AG08395 (cell line): ENCODE measurements at regions not wholly inside any gene's neighbourhood (a gene's known extent, or its start where the extent isn't known, plus 50 kb on each side); places are given as distances from the start of the nearest gene placed in this dataset.

ENCODE experiments used
- DNase-seq: peaks from one replicate; pipeline ENCODE4 v3.0.0; 2012; ENCODE audit warnings: mixed read lengths, low spot score

GRCh38 chr5:97591781-97592180 is 408.7 kb upstream of the RIOK2 start:
- no peak for DNase-seq

DNA sequence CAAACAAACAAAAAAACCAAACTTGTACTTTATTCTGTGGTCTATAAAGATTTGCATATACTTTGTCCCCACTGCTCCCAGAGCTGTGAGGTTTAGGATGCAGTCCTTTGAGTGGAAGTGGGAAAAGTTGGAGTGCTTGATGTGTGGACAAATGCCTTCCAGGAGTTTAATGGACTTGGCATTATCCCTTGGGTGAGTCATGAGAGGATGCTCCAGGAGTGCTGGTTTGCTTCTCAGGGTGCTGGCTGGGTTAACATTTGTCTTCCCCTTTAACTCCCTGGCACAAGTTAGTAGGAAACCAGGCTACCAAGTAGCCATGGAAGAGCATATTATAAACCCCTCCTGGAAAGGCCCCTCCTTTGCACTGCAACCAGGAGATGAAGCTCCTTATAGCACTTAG is 417.4 kb upstream of the RIOK2 start:
- DNase-seq = peak; percentile 22

DNA sequence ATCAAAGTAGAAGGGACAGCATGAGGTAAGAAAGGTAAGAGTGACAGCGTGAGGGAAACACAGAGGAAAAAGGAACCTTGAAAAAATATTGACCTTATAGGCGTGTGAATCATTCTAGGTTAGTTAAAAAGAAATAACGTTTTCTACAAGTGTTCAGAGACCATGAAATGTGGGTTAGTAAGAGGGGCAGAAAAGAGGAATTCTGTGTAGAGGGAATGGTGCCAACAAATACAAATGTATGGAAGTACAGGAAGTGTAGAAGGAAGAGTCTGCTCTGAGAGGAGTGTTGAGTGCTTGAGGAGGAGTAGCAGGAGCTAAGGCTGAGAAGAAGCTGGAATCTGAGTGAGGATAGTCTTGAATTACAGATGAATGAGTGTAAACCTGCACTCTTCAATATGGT is 418.6 kb upstream of the RIOK2 start:
- DNase-seq = no peak

DNA sequence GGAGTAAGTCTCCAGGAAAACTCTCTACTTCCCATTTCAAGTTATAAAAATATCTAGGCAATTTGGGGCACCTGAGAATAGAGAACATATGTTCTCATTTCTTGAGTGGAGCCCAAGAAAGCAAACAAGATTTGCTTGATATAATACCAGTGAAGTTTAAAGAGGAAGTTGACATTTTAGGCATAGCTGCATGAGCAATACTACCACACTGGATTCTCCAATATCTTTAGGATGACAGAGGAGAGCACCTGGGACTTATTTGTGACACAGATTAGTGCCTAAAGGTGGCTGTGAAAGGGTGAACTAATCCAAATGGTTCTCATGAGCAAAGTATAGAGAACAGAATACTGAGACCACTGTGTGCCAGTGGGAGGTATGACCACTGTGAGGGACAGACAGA is 423.5 kb upstream of the RIOK2 start:
- DNase-seq = no peak

DNA sequence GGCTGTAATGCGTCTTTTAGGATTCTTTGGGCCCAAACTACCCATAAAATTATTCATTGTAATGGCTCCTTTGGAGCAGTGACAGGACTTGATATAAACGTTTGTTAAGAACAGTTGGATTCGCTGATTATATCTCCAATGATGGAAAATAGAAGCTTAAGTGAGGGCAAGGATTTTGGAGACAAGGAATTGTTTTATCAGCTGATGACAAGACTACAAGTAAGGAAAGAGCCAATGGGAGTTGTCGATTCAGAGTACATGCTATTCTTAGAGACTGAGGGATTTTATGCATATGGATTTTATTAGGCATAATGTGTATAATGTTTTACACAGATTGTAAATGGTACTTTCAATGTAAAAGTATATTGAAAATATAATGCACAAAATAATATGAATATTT is 425.5 kb upstream of the RIOK2 start:
- DNase-seq = no peak

- no peak for DNase-seq
Measured at GRCh38 chr5:97618721-97619120, 435.7 kb upstream of the RIOK2 start.

DNA sequence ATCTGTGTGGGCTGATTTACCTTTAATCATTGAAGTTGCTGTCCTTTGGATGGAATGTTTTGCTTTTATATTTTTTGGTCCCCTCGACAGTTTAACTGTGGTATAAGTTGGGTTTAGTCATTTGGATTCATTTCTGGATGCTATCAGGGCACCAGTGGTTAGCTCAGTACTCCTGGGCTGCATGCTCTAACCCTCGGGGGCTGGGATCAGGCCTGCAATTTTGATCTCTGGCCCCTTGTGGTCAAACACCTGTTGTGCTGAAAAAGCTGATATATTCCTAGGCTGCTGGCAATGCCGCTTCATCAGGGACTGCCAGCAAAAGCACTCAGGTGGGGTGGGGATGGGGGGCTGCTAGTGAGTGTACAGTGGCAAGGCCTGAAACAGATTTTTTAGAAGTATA is 440.4 kb upstream of the RIOK2 start:
- DNase-seq = no peak

GRCh38 chr5:97624886-97625285 is 441.8 kb upstream of the RIOK2 start:
- no peak for DNase-seq

- no peak for DNase-seq
Measured at GRCh38 chr5:97627272-97627671, 444.2 kb upstream of the RIOK2 start.

- no peak for DNase-seq
Measured at GRCh38 chr5:97628031-97628430, 445.0 kb upstream of the RIOK2 start.

DNA sequence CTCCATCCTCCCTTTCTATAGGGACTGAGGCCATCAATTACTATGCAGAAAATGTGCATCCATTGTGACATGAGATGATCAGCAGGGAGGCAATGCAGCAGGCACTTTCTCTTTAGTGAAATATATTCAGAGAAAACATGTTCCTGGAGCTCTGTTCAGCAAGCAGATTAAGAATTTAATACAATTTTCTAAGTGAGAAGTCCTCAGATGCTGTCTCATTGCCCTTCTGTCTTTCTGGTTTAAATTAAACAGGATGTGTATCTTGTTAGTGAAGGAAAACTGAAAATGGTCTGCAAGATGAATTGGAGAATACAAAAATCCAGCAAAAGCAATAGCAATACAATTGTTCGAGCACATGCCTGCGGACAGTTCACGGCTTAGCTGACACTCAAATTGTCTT is 445.8 kb upstream of the RIOK2 start:
- no peak for DNase-seq

DNA sequence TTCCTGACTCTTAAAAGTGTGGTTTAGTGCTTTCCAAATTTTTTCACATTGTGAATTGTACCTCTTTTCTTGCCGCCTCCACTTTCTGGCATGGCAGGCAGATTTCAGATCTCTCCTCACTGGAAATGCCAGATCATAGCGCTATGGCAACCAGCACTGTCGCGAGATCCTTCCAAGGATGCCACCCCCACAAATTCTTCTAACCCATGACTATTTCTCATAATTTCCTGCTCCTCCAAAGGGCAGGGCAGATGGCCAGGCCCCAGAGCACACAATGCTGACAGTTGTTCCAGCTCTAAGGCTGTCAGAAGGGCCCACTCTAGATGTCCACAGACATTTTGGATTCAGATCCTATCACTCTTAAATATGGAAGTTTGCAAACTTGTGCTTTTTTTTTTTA is 446.2 kb upstream of the RIOK2 start:
- DNase-seq = peak; percentile 85

DNA sequence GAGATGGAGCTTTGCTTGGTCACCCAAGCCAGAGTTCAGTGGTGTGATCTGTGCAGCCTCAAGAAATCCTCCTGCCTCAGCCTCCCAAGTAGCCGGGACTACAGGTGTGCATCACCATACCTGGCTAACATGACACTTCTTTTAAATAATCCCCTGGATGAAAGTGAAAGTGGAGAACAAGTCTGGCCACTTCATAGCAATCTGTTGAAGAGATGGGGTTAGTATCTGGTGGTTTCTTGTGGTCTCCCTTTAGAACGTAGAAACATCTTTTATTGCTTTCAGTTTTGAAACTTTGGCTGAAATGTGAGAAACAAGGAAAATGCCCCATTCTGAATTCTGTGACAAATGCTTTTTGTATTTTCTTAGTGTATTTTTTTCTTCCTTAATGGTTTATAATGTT is 452.5 kb upstream of the RIOK2 start:
- DNase-seq = no peak

DNA sequence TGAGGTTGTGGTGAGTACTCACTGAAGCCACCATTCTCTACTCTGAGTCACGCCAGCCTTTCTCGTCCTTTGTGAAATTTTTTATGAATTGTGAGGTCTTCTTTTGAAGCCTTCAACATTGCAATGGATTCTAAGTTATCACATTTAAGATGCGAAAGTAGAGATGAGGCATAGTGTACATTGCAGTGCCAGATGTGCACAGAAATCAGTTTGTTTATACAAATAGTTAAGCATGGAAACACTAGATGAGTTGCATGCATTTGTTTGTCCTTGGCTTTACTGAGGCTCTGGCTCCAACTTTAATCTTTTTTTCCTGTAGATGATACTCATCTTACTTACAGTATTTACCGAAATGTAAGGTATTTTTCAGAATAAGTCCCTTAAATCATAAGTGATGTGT is 453.7 kb upstream of the RIOK2 start:
- no peak for DNase-seq

- no peak for DNase-seq
Measured at GRCh38 chr5:97641081-97641480, 458.0 kb upstream of the RIOK2 start.

DNA sequence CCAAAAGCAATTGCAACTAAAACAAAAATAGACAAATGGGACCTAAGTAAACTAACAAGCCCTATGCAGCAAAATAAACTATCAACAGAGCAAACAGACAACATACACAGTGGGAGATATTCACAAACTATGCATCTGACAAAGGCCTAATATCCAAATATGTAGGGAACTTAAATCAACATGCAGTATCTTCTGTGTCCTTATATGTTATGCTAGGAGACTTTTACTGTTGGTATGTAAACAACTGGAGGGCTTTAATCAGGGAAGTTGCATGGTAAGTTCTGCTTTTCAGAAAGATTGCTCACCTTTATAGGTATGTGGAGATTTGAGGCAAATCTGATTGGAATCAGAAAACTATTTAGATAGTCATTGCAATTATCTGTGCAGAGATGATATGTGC is 461.2 kb upstream of the RIOK2 start:
- DNase-seq = no peak

GRCh38 chr5:97644896-97645295 is 461.8 kb upstream of the RIOK2 start:
- DNase-seq = no peak

DNA sequence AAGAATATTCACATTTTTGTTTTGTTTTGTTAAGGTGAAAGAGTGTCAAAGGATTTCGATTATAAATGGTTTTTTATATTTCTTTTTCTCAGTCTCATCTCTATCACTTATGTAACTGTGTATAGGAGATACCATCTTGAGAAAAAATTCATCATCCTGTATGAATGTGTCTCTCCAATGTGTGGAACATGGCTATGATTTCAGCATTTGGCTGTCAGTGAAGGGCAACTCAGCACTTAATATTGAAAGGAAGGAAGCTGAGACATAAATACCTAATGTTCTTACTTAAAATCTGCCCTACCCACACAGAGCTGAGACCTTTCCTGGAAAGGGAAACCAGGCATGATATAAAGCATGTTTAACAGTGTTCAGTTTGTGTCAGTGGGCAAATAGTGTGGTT is 474.2 kb upstream of the RIOK2 start:
- DNase-seq = no peak

DNA sequence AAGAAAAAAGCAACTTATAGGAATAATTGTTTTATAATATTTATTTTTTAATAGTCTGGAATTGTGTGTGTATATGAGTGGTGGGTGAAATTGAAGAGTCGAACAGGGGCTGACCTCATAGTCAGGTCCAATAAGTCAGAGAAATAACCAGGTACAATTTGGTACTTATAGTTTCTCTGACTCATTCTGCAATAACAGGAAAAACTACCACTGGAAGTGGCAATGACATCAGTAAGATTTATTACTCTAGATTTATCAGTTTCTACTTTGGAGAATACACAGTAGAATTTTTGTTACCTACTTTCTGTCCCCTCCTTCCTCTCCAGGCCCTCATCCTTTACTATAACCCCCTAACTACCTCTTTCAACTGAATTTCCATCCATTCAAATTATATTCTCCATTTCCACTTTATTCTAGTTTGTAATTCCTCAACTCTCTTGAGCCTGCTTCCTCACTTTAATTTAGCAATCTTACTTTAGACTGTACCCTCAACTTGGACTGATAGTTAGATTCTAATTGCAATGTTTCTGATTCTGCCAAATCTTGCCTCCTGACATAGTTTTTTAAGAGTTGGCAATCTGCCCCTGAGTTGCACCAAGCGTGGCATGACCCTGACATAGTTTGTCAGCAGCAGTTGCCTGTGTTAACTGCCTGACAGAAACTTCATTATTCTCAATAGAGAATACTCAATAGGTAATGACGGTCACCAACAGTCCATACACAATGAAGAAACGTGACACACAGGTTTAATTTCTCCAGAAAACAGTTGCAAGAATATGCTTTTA is 475.3 kb upstream of the RIOK2 start:
- DNase-seq = no peak

- no peak for DNase-seq
Measured at GRCh38 chr5:97666783-97667182, 483.7 kb upstream of the RIOK2 start.

- DNase-seq = no peak
Measured at GRCh38 chr5:97670447-97670846, 487.4 kb upstream of the RIOK2 start.

DNA sequence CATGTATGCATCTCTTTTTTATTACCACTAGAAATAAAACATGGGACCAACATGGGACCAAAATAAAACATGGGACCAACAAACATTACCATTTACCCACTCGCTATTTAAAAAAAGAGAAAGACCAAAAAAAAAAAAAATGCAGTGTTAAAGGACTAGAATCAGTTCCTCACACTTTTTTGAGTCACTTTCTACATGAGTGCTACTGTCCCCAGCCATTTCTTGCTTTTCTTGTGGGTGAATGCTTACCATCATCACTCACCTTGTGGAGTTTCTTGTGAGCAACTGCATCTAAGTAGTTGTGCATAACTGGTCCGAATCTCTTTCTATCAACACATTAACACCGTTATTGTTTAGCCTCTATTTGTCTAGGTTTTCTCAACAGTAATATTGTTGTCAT is 493.6 kb upstream of the RIOK2 start:
- DNase-seq = no peak

DNA sequence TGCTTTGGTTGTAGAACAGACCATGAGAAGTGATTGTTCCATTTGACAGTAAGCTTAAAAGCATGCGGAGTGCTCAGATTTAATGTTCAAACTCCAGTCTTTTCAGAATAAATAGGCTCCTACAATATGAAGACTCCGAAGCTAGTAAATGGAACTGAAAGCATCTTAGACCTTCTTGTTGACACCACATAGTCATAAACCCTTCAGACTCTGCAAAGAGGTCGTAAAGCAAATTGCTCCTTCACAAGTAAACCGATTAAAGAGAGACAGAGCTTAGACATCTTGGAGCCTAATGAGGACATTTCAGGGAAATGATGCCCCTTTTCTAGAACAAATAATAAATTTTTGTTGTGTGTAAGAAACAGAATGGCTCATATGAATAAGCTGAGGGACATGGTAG is 511.0 kb upstream of the RIOK2 start:
- no peak for DNase-seq

DNA sequence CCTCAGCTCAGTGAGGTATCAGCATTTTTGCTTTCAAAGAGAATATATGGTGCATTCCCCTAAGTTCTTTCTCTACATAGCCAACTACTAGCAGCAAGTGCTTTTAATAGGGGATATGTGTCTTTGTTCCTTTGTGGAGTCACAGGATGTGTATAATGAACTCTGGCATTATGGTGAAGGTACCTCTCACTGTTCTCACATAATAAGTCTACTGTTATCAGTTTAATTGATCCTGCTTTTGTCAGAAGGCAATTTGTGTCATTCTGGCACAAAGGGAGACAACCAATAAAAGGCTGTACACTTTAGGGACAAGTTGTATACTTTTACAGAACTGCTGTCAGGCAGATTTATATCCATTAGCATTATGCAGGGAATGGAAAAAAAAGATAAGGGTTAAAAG is 531.4 kb upstream of the RIOK2 start:
- DNase-seq = no peak

DNA sequence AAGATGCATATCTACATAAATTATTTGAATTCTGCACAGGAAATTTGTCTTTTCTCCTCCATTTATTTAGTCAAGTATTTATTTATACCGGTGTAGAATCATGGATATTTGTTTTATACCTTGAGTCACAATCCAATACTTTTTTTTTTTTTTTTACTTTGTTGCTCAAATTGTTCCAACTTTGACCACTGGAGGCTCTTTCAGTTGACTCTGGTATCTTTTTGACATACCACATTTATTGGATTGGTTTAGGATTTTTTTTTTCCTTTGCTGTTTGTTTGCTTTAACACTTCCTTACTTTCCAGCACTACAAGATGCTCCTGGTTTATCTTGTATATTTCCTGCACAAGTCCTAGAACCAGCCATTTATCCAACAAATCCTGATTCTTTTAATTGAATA is 543.1 kb upstream of the RIOK2 start:
- DNase-seq = no peak
